ENCODE measurements at regions not wholly inside any gene's neighbourhood (a gene's known extent, or its start where the extent isn't known, plus 50 kb on each side); places are given as distances from the start of the nearest gene placed in this dataset.

GRCh38 chr5:39534690-39535089 lies 109.9 kb upstream of the DAB2 start:
- DNase-seq: no peak

- DNase-seq: peak in 1 of 4 experiments; percentile 8
These were observed 109.0 kb upstream of the DAB2 start for GRCh38 chr5:39533749-39534148.

- no peak for DNase-seq
These were observed 107.7 kb upstream of the DAB2 start for GRCh38 chr5:39532511-39532910.

- DNase-seq: no peak
These were observed 106.5 kb upstream of the DAB2 start for GRCh38 chr5:39531306-39531705.

- DNase-seq: peak; percentile 83 to 97 (median 90)
These were observed 102.2 kb upstream of the DAB2 start for GRCh38 chr5:39526914-39527477.

GRCh38 chr5:39525781-39526180 lies 101.0 kb upstream of the DAB2 start:
- peak; percentile 74 to 93 (median 88) for DNase-seq

GRCh38 chr5:39525271-39525670 lies 100.5 kb upstream of the DAB2 start:
- DNase-seq: no peak

- no peak for DNase-seq
These were observed 99.0 kb upstream of the DAB2 start for GRCh38 chr5:39523821-39524220.

- no peak for DNase-seq
These were observed 97.3 kb upstream of the DAB2 start for GRCh38 chr5:39521940-39522590.

GRCh38 chr5:39521098-39521860 lies 96.5 kb upstream of the DAB2 start:
- no peak for DNase-seq

GRCh38 chr5:39520232-39520572 lies 95.4 kb upstream of the DAB2 start:
- peak in 3 of 4 experiments; percentile 25 to 62 (median 60) for DNase-seq

- DNase-seq: no peak
These were observed 94.9 kb upstream of the DAB2 start for GRCh38 chr5:39519566-39520231.

GRCh38 chr5:39519079-39519478 lies 94.3 kb upstream of the DAB2 start:
- DNase-seq: no peak

GRCh38 chr5:39518516-39518915 lies 93.7 kb upstream of the DAB2 start:
- no peak for DNase-seq

GRCh38 chr5:39517800-39518199 lies 93.0 kb upstream of the DAB2 start:
- DNase-seq: no peak

GRCh38 chr5:39515881-39516280 lies 91.1 kb upstream of the DAB2 start:
- peak; percentile 23 to 81 (median 51) for DNase-seq

- peak; percentile 59 to 77 (median 68) for DNase-seq
These were observed 88.5 kb upstream of the DAB2 start for GRCh38 chr5:39513236-39513635.

- DNase-seq: no peak
These were observed 81.4 kb upstream of the DAB2 start for GRCh38 chr5:39506211-39506610.

- no peak for DNase-seq
These were observed 81.0 kb upstream of the DAB2 start for GRCh38 chr5:39505791-39506190.

- no peak for DNase-seq
These were observed 80.6 kb upstream of the DAB2 start for GRCh38 chr5:39505363-39505762.

GRCh38 chr5:39503155-39503554 lies 78.4 kb upstream of the DAB2 start:
- peak; percentile 53 to 83 (median 74) for DNase-seq

- DNase-seq: no peak
These were observed 77.9 kb upstream of the DAB2 start for GRCh38 chr5:39502704-39503103.

- DNase-seq: no peak
These were observed 76.6 kb upstream of the DAB2 start for GRCh38 chr5:39501397-39501796.

All from suppressor macrophage (primary cell).